HepG2 (cell line): ENCODE measurements at regions not wholly inside any gene's neighbourhood (a gene's known extent, or its start where the extent isn't known, plus 50 kb on each side); places are given as distances from the start of the nearest gene placed in this dataset.

Experiments
- CTCF ChIP-seq: sonication (generic); formaldehyde crosslinking; IDR thresholded peaks from 2 replicates; pipeline ENCODE4 v1.5.0; 2020; ENCODE audit warnings: mild to moderate bottlenecking, missing genetic modification reagents, moderate library complexity
- ZNF10 ChIP-seq: sonication (generic); formaldehyde crosslinking; IDR thresholded peaks from 2 replicates; pipeline ENCODE4 v1.4.0; 2020; ENCODE audit warnings: mild to moderate bottlenecking, low read depth, missing genetic modification reagents, borderline replicate concordance

GRCh38 chr2:122132147-122132691 lies 376.8 kb downstream of the TSN start:
- TF ChIP-seq ZNF10 (CRISPR knock-in tag) = no peak
- TF ChIP-seq CTCF (CRISPR knock-in tag) = no peak
